Endothelial cell of umbilical vein (primary cell): ENCODE measurements at regions not wholly inside any gene's neighbourhood (a gene's known extent, or its start where the extent isn't known, plus 50 kb on each side); places are given as distances from the start of the nearest gene placed in this dataset.

Experiments used
- BruUV-seq: library from RNA; stranded (reverse); fragments of 400-500 nt; replicated peaks from 2 replicates; lab custom pipeline; 2021; lab: Mats Ljungman, UMichigan
- CTCF ChIA-PET: fragments of 300-600, 350-600 bp; sonication (Branson Sonifier 250); formaldehyde crosslinking; loops from one replicate; lab custom pipeline; 2021; ENCODE audit warnings: antibody characterized with exemption, inconsistent platforms; lab: Charles Lee
- POLR2A ChIA-PET: fragments of 300-600, 350-600 bp; sonication (Branson Sonifier 250); formaldehyde crosslinking; loops from one replicate; lab custom pipeline; 2021; ENCODE audit warnings: antibody characterized with exemption, inconsistent platforms; lab: Charles Lee
- DNase-seq: peaks from one replicate; pipeline ENCODE4 v3.0.0-alpha.2; 2011; ENCODE audit warnings: low read depth, low spot score
- FAIRE-seq: peaks from 2 replicates; lab custom pipeline; 2011; peaks lifted over from hg19 to GRCh38; lab: Jason Lieb, UNC
- H2AFZ ChIP-seq: 2 replicates; pipeline ENCODE4 v1.6.0; 2012; ENCODE audit warnings: low read depth, low read length, control low read depth, inconsistent platforms
- H3K27ac ChIP-seq: 2 replicates; pipeline ENCODE4 v1.5.1; 2011; ENCODE audit warnings: low read depth, mild to moderate bottlenecking, control low read depth, low read length, moderate library complexity; ENCODE audit not compliant: insufficient read depth
- H3K27me3 ChIP-seq, 2 experiments: 2 replicates each; pipeline versions ENCODE4 v1.6.0 to v1.6.1; 2011; ENCODE audit warnings: low read length in 2 of 2, mixed read lengths in 1 of 2; ENCODE audit not compliant: control insufficient read depth in 2 of 2, insufficient read depth in 2 of 2
- H3K36me3 ChIP-seq, 2 experiments: 2 replicates in 1 of 2; 3 replicates in 1 of 2; pipeline ENCODE4 v1.5.1; 2011; ENCODE audit warnings: low read length in 2 of 2, mild to moderate bottlenecking in 1 of 2, moderate library complexity in 1 of 2; ENCODE audit not compliant: control insufficient read depth in 2 of 2, insufficient read depth in 2 of 2; ENCODE audit errors: extremely low read depth in 1 of 2
- H3K4me1 ChIP-seq: 3 replicates; pipeline ENCODE4 v1.5.1; 2011; ENCODE audit warnings: mild to moderate bottlenecking, low read length; ENCODE audit not compliant: control insufficient read depth, insufficient read depth; ENCODE audit errors: extremely low read depth
- H3K4me2 ChIP-seq: 2 replicates; pipeline ENCODE4 v1.6.1; 2011; ENCODE audit warnings: low read length, control low read depth, mixed read lengths; ENCODE audit not compliant: insufficient read depth
- H3K4me3 ChIP-seq, 3 experiments: fragments of 200-600 bp in 1 of 3; sonication (generic), shearing (Covaris generic) in 1 of 3; replicated peaks in 1 of 3; 2 replicates each; pipeline ENCODE4 v1.5.1; 2011 to 2016; ENCODE audit warnings: control low read depth in 3 of 3, low read length in 3 of 3, mild to moderate bottlenecking in 2 of 3, inconsistent platforms in 1 of 3, low read depth in 1 of 3, moderate library complexity in 1 of 3; ENCODE audit not compliant: insufficient read depth in 1 of 3
- H3K79me2 ChIP-seq: 2 replicates; pipeline ENCODE4 v1.6.0; 2012; ENCODE audit warnings: low read length, inconsistent platforms; ENCODE audit not compliant: control insufficient read depth, insufficient read depth
- H3K9ac ChIP-seq: replicated peaks from 2 replicates; pipeline ENCODE3; 2011; ENCODE audit warnings: low read length, control low read depth; ENCODE audit not compliant: insufficient read depth; ENCODE audit errors: extremely low read depth
- H3K9me1 ChIP-seq: replicated peaks from 3 replicates; pipeline ENCODE4 v1.6.0; 2011; ENCODE audit warnings: mild to moderate bottlenecking, low read length; ENCODE audit not compliant: control insufficient read depth, insufficient read depth; ENCODE audit errors: extremely low read depth
- H3K9me3 ChIP-seq: replicated peaks from 2 replicates; pipeline ENCODE4 v1.5.1; 2012; ENCODE audit warnings: low read length, inconsistent platforms; ENCODE audit not compliant: control insufficient read depth, insufficient read depth
- H4K20me1 ChIP-seq: replicated peaks from 2 replicates; pipeline ENCODE3; 2011; ENCODE audit warnings: mild to moderate bottlenecking, low read length; ENCODE audit not compliant: control insufficient read depth, insufficient read depth; ENCODE audit errors: extremely low read depth
- CTCF ChIP-seq, 2 donors: IDR thresholded peaks; 1 replicate in 1 of 2; 2 replicates in 1 of 2; pipeline ENCODE4 v1.5.1; 2011; ENCODE audit warnings: low read length in 2 of 2, mild to moderate bottlenecking in 2 of 2, moderate library complexity in 2 of 2, control low read depth in 1 of 2, inconsistent platforms in 1 of 2, low read depth in 1 of 2; ENCODE audit not compliant: insufficient read depth in 1 of 2; ENCODE audit errors: extremely low read depth in 1 of 2
- EZH2 ChIP-seq: IDR thresholded peaks from 2 replicates; pipeline ENCODE4 v1.6.1; 2012; ENCODE audit warnings: borderline replicate concordance, low read depth, mild to moderate bottlenecking, moderate library complexity, low read length, inconsistent platforms; ENCODE audit not compliant: severe bottlenecking
- FOS ChIP-seq: IDR thresholded peaks from 2 replicates; pipeline ENCODE4 v1.6.1; 2011; ENCODE audit warnings: mild to moderate bottlenecking, low read length, moderate library complexity, borderline replicate concordance; ENCODE audit not compliant: insufficient read depth
- GATA2 ChIP-seq: IDR thresholded peaks from 2 replicates; pipeline ENCODE4 v1.7.0; 2011; ENCODE audit warnings: low read depth, mild to moderate bottlenecking, moderate library complexity, mixed read lengths, low read length; ENCODE audit not compliant: insufficient read length, insufficient read depth
- JUN ChIP-seq: IDR thresholded peaks from 2 replicates; pipeline ENCODE4 v1.6.1; 2011; ENCODE audit warnings: borderline replicate concordance, low read depth; ENCODE audit not compliant: insufficient read length, insufficient read depth
- MAX ChIP-seq: IDR thresholded peaks from 2 replicates; pipeline ENCODE4 v1.6.1; 2011; ENCODE audit not compliant: insufficient read depth, insufficient read length
- MYC ChIP-seq: IDR thresholded peaks from one replicate; pipeline ENCODE4 v1.6.1; 2011; ENCODE audit warnings: mild to moderate bottlenecking, low read depth, low read length
- POLR2A ChIP-seq: IDR thresholded peaks from 2 replicates; pipeline ENCODE4 v1.6.1; 2012; ENCODE audit warnings: low read depth, mild to moderate bottlenecking, control low read depth, low read length
- POLR2AphosphoS5 ChIP-seq: IDR thresholded peaks from 2 replicates; pipeline ENCODE4 v1.6.1; 2012; ENCODE audit warnings: low read depth, mild to moderate bottlenecking, control low read depth, low read length, moderate library complexity; ENCODE audit not compliant: insufficient read depth
- dilution Hi-C: fragments of 300-500 bp; cut with MboI; formaldehyde crosslinking; loops from one replicate; pipeline ENCODE4 v1.15.0; 2019; ENCODE audit warnings: low sequenced_read_pairs; ENCODE audit not compliant: extremely low pct_ligation_motif_present
- intact Hi-C: fragments of 100-400 bp; cut with micrococcal nuclease; formaldehyde crosslinking; loops from one replicate; pipeline ENCODE4 v1.10.0; 2022

- ChIA-PET POLR2A (no interaction called here), CTCF (no interaction called here)
- H3K79me2 ChIP-seq: no peaks in the 10 kb centered on the region
- no peaks in the 10 kb centered on the region for H3K9me3 ChIP-seq
- H3K9ac ChIP-seq: no peak overlapping the region
- no peaks in the 10 kb centered on the region for H3K27me3 ChIP-seq
- dilution Hi-C loops: no loop called here
- H3K36me3 ChIP-seq: no peaks in the 10 kb centered on the region
- no peak overlapping the region for H3K27ac ChIP-seq
- FAIRE-seq (no peak), DNase-seq (no peak)
- H3K4me2 ChIP-seq: no peak overlapping the region
- H3K4me1 ChIP-seq: no peaks in the 10 kb centered on the region
- intact Hi-C loops: no loop called here
- TF ChIP-seq FOS: no peak
- no peak for TF ChIP-seq GATA2
- no peak for TF ChIP-seq JUN
- no peak for TF ChIP-seq CTCF (IDR thresholded peaks at IDR 0.05; ENCODE audit: extremely low read depth in 1 of 2, insufficient read depth in 1 of 2, low read depth in 1 of 2, low read length in 2 of 2)
- TF ChIP-seq MYC: no peak
- no peak for TF ChIP-seq POLR2AphosphoS5
- TF ChIP-seq POLR2A: no peak
- TF ChIP-seq MAX: no peak
- TF ChIP-seq EZH2: no peak
- no peaks in the 10 kb centered on the region for H3K9me1 ChIP-seq
- H2AFZ ChIP-seq: no peak overlapping the region
- H4K20me1 ChIP-seq: no peaks in the 10 kb centered on the region
- H3K4me3 ChIP-seq: no peak overlapping the region
- no TSS peak for BruUV-seq
Observed at GRCh38 chrX:36577006-36577405, 431.2 kb upstream of the FAM47C start.
